Subcutaneous abdominal adipose tissue (tissue), 5 donors: ENCODE measurements at regions not wholly inside any gene's neighbourhood (a gene's known extent, or its start where the extent isn't known, plus 50 kb on each side); places are given as distances from the start of the nearest gene placed in this dataset.

ENCODE experiments used
- H3K27ac ChIP-seq: one replicate; pipeline ENCODE4 v1.7.0; 2013; ENCODE audit warnings: low read depth, mild to moderate bottlenecking, inconsistent platforms, low read length, moderate library complexity
- H3K27me3 ChIP-seq, 5 donors: one replicate each; pipeline ENCODE4 v1.7.0; 2013; ENCODE audit warnings: low read length in 5 of 5, inconsistent platforms in 1 of 5; ENCODE audit not compliant: control insufficient read depth in 5 of 5, insufficient read depth in 4 of 5
- H3K36me3 ChIP-seq, 5 donors: one replicate each; pipeline ENCODE4 v1.7.0; 2013; ENCODE audit warnings: low read length in 5 of 5; ENCODE audit not compliant: control insufficient read depth in 5 of 5, insufficient read depth in 5 of 5
- H3K4me1 ChIP-seq, 5 donors: one replicate each; pipeline ENCODE4 v1.7.0; 2013; ENCODE audit warnings: low read length in 5 of 5, mild to moderate bottlenecking in 3 of 5, moderate library complexity in 1 of 5; ENCODE audit not compliant: control insufficient read depth in 5 of 5, insufficient read depth in 5 of 5
- H3K4me3 ChIP-seq, 5 donors: one replicate each; pipeline ENCODE4 v1.7.0; 2013; ENCODE audit warnings: low read length in 5 of 5, low read depth in 1 of 5
- H3K9ac ChIP-seq, 5 donors: one replicate each; pipeline ENCODE4 v1.7.0; 2013; ENCODE audit warnings: low read length in 5 of 5, mild to moderate bottlenecking in 4 of 5, moderate library complexity in 3 of 5
- H3K9me3 ChIP-seq, 5 donors: one replicate each; pipeline ENCODE4 v1.7.0; 2013; ENCODE audit warnings: low read length in 5 of 5; ENCODE audit not compliant: control insufficient read depth in 5 of 5
- donor health status: healthy.
- donor health status: healthy.
- donor health status: healthy.
- donor health status: healthy.
- donor health status: healthy.

- H3K27me3 ChIP-seq: no peaks in the 10 kb centered on the region
- no peaks in the 10 kb centered on the region for H3K9me3 ChIP-seq
- no peak overlapping the region for H3K4me3 ChIP-seq
- H3K27ac ChIP-seq: no peak overlapping the region
- no peak overlapping the region for H3K9ac ChIP-seq
- H3K4me1 ChIP-seq: peaks cover 0 to 24% (median 5%) of the 10 kb centered on the region in 5 donors
- no peaks in the 10 kb centered on the region for H3K36me3 ChIP-seq
These were observed 219.6 kb downstream of the CD83 start for GRCh38 chr6:14337152-14337551.

DNA sequence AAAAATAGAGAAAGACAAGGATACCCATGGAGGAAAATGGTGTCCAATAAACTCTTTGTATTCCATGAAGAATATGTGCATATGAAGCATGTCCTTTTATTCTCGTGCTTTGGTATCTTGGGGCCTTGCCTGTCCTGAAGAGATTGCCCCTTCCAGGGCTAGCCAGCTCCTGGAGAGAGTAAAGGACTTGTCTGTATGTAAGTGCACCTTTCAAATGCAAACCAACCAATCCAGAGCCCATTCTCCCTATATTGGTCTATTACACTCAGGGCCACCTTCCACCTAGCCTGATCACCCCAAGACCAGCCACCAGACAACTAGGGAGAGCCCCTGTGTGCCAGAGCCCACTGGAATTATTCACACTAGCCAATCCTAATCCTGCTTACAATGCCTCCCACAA, 221.6 kb downstream of the CD83 start:
- Histone ChIP-seq H3K27me3 (no peaks in the 10 kb centered on the region), H3K4me1 (peaks cover 0 to 17% (median 5%) of the 10 kb centered on the region in 5 donors)

GRCh38 chr6:14339711-14340584, 222.4 kb downstream of the CD83 start:
- no peak overlapping the region for H3K27ac ChIP-seq
- H3K27me3 ChIP-seq: no peaks in the 10 kb centered on the region
- no peaks in the 10 kb centered on the region for H3K9me3 ChIP-seq
- no peak overlapping the region for H3K4me3 ChIP-seq
- H3K36me3 ChIP-seq: no peaks in the 10 kb centered on the region
- H3K9ac ChIP-seq: no peak overlapping the region
- peaks cover 0 to 17% (median 5%) of the 10 kb centered on the region in 5 donors for H3K4me1 ChIP-seq

More for the DNA sequence above, 221.6 kb downstream of the CD83 start:
- no peak overlapping the region for H3K9ac ChIP-seq
- no peak overlapping the region for H3K4me3 ChIP-seq
- no peak overlapping the region for H3K27ac ChIP-seq
- no peaks in the 10 kb centered on the region for H3K36me3 ChIP-seq
- H3K9me3 ChIP-seq: no peaks in the 10 kb centered on the region

DNA sequence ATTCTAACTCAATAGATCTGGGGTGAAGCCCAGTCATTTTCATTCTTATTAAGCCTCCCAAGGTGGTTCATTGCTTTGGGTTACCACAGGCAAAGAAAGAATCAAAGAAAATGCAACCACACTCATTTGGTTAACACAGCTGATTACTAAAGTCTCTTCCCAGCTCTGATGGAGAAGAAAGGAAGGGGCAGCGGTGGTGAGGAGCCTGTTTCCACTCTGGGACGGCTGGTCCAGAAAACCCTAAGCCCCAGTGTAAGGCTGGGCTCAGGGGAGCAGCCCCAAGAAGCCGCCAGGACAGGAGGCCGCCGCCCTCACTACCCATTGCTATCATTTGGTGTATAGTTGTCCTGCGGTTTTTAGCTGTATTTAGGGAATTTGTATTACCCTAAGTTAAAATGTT, 226.9 kb downstream of the CD83 start:
- Histone ChIP-seq H3K36me3 (no peaks in the 10 kb centered on the region), H3K9me3 (peaks cover 0 to 10% (median 0%) of the 10 kb centered on the region in 5 donors), H3K4me3 (no peak overlapping the region), H3K27me3 (no peaks in the 10 kb centered on the region), H3K9ac (no peak overlapping the region), H3K27ac (no peak overlapping the region), H3K4me1 (peaks cover 0 to 16% (median 8%) of the 10 kb centered on the region in 5 donors)

DNA sequence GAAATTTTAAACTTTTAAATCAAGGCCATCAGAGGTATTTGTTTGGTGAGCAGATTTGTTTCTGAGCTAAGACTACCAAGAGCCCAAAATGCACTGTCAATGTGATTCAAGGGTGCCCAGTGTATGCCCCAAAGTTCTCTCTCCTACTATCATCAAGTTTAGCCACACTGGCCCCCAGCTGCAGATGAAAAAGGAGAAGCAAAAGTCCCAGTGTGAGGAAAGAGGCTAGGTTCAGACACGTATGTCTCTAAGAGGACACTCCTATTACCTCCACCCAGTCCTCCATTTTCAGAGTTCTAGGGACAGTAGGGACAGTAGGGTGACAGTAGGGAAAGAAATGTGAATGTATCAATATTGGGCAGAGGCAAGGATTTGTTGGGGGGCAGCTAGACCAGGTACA, 230.8 kb downstream of the CD83 start:
- H3K27me3 ChIP-seq: no peaks in the 10 kb centered on the region
- no peak overlapping the region for H3K4me3 ChIP-seq

GRCh38 chr6:14349507-14349906, 231.9 kb downstream of the CD83 start:
- no peak overlapping the region for H3K27ac ChIP-seq
- no peaks in the 10 kb centered on the region for H3K27me3 ChIP-seq
- H3K4me1 ChIP-seq: peaks cover 0 to 5% (median 3%) of the 10 kb centered on the region in 5 donors
- H3K4me3 ChIP-seq: no peak overlapping the region
- H3K9me3 ChIP-seq: peaks cover 0 to 14% (median 5%) of the 10 kb centered on the region in 5 donors
- no peak overlapping the region for H3K9ac ChIP-seq
- no peaks in the 10 kb centered on the region for H3K36me3 ChIP-seq

More for the DNA sequence above, 230.8 kb downstream of the CD83 start:
- Histone ChIP-seq H3K9me3 (peaks cover 0 to 14% (median 5%) of the 10 kb centered on the region in 5 donors), H3K36me3 (no peaks in the 10 kb centered on the region), H3K27ac (no peak overlapping the region), H3K4me1 (peaks cover 0 to 5% (median 3%) of the 10 kb centered on the region in 5 donors), H3K9ac (no peak overlapping the region)

- H3K27me3 ChIP-seq: no peaks in the 10 kb centered on the region
These were observed 232.6 kb downstream of the CD83 start for GRCh38 chr6:14350210-14350609.

GRCh38 chr6:14353281-14353680, 235.7 kb downstream of the CD83 start:
- Histone ChIP-seq H3K27me3 (no peaks in the 10 kb centered on the region), H3K36me3 (no peaks in the 10 kb centered on the region), H3K4me1 (peaks cover 0 to 8% (median 7%) of the 10 kb centered on the region in 5 donors), H3K9me3 (peaks cover 0 to 13% (median 5%) of the 10 kb centered on the region in 5 donors), H3K4me3 (no peak overlapping the region), H3K9ac (no peak overlapping the region), H3K27ac (no peak overlapping the region)

More at GRCh38 chr6:14350210-14350609, 232.6 kb downstream of the CD83 start:
- peaks cover 0 to 11% (median 9%) of the 10 kb centered on the region in 5 donors for H3K4me1 ChIP-seq
- no peak overlapping the region for H3K9ac ChIP-seq
- no peak overlapping the region for H3K27ac ChIP-seq
- H3K36me3 ChIP-seq: no peaks in the 10 kb centered on the region
- H3K9me3 ChIP-seq: peaks cover 0 to 14% (median 5%) of the 10 kb centered on the region in 5 donors
- H3K4me3 ChIP-seq: no peak overlapping the region

GRCh38 chr6:14353798-14354197, 236.2 kb downstream of the CD83 start:
- Histone ChIP-seq H3K27ac (no peak overlapping the region), H3K4me1 (peaks cover 0 to 8% (median 7%) of the 10 kb centered on the region in 5 donors), H3K4me3 (no peak overlapping the region), H3K9me3 (peaks cover 0 to 8% (median 3%) of the 10 kb centered on the region in 5 donors), H3K27me3 (no peaks in the 10 kb centered on the region), H3K9ac (no peak overlapping the region), H3K36me3 (no peaks in the 10 kb centered on the region)

GRCh38 chr6:14354919-14355572, 237.5 kb downstream of the CD83 start:
- Histone ChIP-seq H3K27me3 (no peaks in the 10 kb centered on the region), H3K4me1 (peaks cover 0 to 8% (median 7%) of the 10 kb centered on the region in 5 donors), H3K4me3 (no peak overlapping the region), H3K9ac (no peak overlapping the region), H3K36me3 (no peaks in the 10 kb centered on the region), H3K9me3 (peaks cover 0 to 6% (median 3%) of the 10 kb centered on the region in 5 donors), H3K27ac (no peak overlapping the region)
